Osteocyte (in vitro differentiated cells): ENCODE measurements at regions not wholly inside any gene's neighbourhood (a gene's known extent, or its start where the extent isn't known, plus 50 kb on each side); places are given as distances from the start of the nearest gene placed in this dataset.

Experiments
- DNase-seq: peaks from one replicate; pipeline ENCODE4 v3.0.0; 2021; ENCODE audit warnings: mixed read lengths; ENCODE audit not compliant: unreplicated experiment; ENCODE audit errors: extremely low spot score
- H3K27ac Mint-ChIP-seq: one replicate; pipeline ENCODE4 v1.8.0; 2021; ENCODE audit warnings: mild to moderate bottlenecking, mixed read lengths; ENCODE audit not compliant: unreplicated experiment
- H3K27me3 Mint-ChIP-seq: one replicate; pipeline ENCODE4 v1.8.0; 2021; ENCODE audit warnings: mixed read lengths; ENCODE audit not compliant: unreplicated experiment
- H3K36me3 Mint-ChIP-seq: one replicate; pipeline ENCODE4 v1.8.0; 2021; ENCODE audit warnings: mixed read lengths; ENCODE audit not compliant: unreplicated experiment
- H3K4me1 Mint-ChIP-seq: one replicate; pipeline ENCODE4 v1.8.0; 2021; ENCODE audit warnings: mixed read lengths; ENCODE audit not compliant: unreplicated experiment
- H3K4me3 Mint-ChIP-seq: one replicate; pipeline ENCODE4 v1.8.0; 2021; ENCODE audit warnings: mild to moderate bottlenecking, moderate library complexity, mixed read lengths; ENCODE audit not compliant: unreplicated experiment
- H3K9me3 Mint-ChIP-seq: one replicate; pipeline ENCODE4 v1.8.0; 2021; ENCODE audit warnings: mixed read lengths; ENCODE audit not compliant: unreplicated experiment
- CTCF ChIP-seq: fragments of 200-600 bp; sonication (generic); IDR thresholded peaks from 2 replicates; pipeline ENCODE4 v1.5.0; 2021; ENCODE audit warnings: antibody characterized with exemption, mild to moderate bottlenecking, moderate library complexity

GRCh38 chr1:69138172-69138571 lies 429.6 kb upstream of the LRRC7 start:
- DNase-seq: no peak
- Mint-ChIP-seq H3K9me3 (peaks cover 26% of the 10 kb centered on the region), H3K27me3 (peaks cover 26% of the 10 kb centered on the region), H3K27ac (no peak overlapping the region), H3K4me3 (no peak overlapping the region), H3K36me3 (no peaks in the 10 kb centered on the region), H3K4me1 (no peaks in the 10 kb centered on the region)
- TF ChIP-seq CTCF: no peak

GRCh38 chr1:69139007-69139406 lies 428.7 kb upstream of the LRRC7 start:
- Mint-ChIP-seq H3K4me3 (no peak overlapping the region), H3K27me3 (peaks cover 21% of the 10 kb centered on the region), H3K27ac (no peak overlapping the region)

GRCh38 chr1:69146303-69146702 lies 421.4 kb upstream of the LRRC7 start:
- H3K9me3 Mint-ChIP-seq: peaks cover 3% of the 10 kb centered on the region
- TF ChIP-seq CTCF: no peak
- DNase-seq: no peak
- no peaks in the 10 kb centered on the region for H3K36me3 Mint-ChIP-seq
- no peak overlapping the region for H3K4me3 Mint-ChIP-seq
- no peak overlapping the region for H3K27ac Mint-ChIP-seq
- peaks cover 17% of the 10 kb centered on the region for H3K27me3 Mint-ChIP-seq
- H3K4me1 Mint-ChIP-seq: no peaks in the 10 kb centered on the region

More at GRCh38 chr1:69139007-69139406, 428.7 kb upstream of the LRRC7 start:
- Mint-ChIP-seq H3K36me3 (no peaks in the 10 kb centered on the region), H3K9me3 (peaks cover 26% of the 10 kb centered on the region), H3K4me1 (no peaks in the 10 kb centered on the region)
- no peak for TF ChIP-seq CTCF
- DNase-seq: no peak

GRCh38 chr1:69148731-69149130 lies 419.0 kb upstream of the LRRC7 start:
- H3K36me3 Mint-ChIP-seq: no peaks in the 10 kb centered on the region
- no peaks in the 10 kb centered on the region for H3K4me1 Mint-ChIP-seq
- DNase-seq: no peak
- no peak for TF ChIP-seq CTCF
- H3K9me3 Mint-ChIP-seq: no peaks in the 10 kb centered on the region
- peaks cover 23% of the 10 kb centered on the region for H3K27me3 Mint-ChIP-seq
- H3K4me3 Mint-ChIP-seq: no peak overlapping the region
- H3K27ac Mint-ChIP-seq: no peak overlapping the region

GRCh38 chr1:69157046-69157756 lies 410.5 kb upstream of the LRRC7 start:
- no peak overlapping the region for H3K27ac Mint-ChIP-seq
- no peaks in the 10 kb centered on the region for H3K9me3 Mint-ChIP-seq
- H3K4me3 Mint-ChIP-seq: no peak overlapping the region
- DNase-seq: no peak
- H3K4me1 Mint-ChIP-seq: no peaks in the 10 kb centered on the region
- H3K36me3 Mint-ChIP-seq: no peaks in the 10 kb centered on the region
- H3K27me3 Mint-ChIP-seq: peaks cover 21% of the 10 kb centered on the region
- TF ChIP-seq CTCF: no peak
